ENCODE measurements at regions not wholly inside any gene's neighbourhood (a gene's known extent, or its start where the extent isn't known, plus 50 kb on each side); places are given as distances from the start of the nearest gene placed in this dataset.

DNA sequence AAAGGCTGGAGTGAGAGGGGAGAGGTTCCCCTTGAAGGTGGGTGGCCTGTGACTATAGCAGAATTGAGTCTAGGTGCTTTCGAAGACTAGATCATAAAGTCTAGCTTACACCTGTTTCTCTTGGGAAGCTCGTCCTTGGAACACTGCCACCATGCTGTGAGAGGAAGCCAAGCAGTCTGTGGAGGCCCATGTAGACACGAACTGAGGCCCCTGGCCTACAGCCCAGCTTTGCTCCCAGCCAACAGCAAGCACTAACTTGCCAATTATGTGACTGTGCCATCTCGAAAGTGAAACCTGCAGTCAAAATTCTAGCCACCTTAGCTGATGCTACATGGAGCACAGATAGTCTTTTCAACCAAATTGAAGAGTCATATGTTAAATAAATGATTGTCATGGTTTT lies 190.5 kb upstream of the NECTIN3 start (continued):
- TF ChIP-seq, protein P1, sequence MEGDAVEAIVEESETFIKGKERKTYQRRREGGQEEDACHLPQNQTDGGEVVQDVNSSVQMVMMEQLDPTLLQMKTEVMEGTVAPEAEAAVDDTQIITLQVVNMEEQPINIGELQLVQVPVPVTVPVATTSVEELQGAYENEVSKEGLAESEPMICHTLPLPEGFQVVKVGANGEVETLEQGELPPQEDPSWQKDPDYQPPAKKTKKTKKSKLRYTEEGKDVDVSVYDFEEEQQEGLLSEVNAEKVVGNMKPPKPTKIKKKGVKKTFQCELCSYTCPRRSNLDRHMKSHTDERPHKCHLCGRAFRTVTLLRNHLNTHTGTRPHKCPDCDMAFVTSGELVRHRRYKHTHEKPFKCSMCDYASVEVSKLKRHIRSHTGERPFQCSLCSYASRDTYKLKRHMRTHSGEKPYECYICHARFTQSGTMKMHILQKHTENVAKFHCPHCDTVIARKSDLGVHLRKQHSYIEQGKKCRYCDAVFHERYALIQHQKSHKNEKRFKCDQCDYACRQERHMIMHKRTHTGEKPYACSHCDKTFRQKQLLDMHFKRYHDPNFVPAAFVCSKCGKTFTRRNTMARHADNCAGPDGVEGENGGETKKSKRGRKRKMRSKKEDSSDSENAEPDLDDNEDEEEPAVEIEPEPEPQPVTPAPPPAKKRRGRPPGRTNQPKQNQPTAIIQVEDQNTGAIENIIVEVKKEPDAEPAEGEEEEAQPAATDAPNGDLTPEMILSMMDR (IDR thresholded peaks at IDR 0.05 in 2 of 3, conservative IDR thresholded peaks at IDR 0.05 in 1 of 3; ENCODE audit: control insufficient read depth in 2 of 3, extremely low read depth in 1 of 3, insufficient read depth in 1 of 3, low read depth in 3 of 3, low read length in 3 of 3) = peak in 2 of 3 experiments; percentile 22 to 23; a peak in 1 of 6 replicates
- no peak for TF ChIP-seq PML (IDR thresholded peaks at IDR 0.05; ENCODE audit: low read length)

DNA sequence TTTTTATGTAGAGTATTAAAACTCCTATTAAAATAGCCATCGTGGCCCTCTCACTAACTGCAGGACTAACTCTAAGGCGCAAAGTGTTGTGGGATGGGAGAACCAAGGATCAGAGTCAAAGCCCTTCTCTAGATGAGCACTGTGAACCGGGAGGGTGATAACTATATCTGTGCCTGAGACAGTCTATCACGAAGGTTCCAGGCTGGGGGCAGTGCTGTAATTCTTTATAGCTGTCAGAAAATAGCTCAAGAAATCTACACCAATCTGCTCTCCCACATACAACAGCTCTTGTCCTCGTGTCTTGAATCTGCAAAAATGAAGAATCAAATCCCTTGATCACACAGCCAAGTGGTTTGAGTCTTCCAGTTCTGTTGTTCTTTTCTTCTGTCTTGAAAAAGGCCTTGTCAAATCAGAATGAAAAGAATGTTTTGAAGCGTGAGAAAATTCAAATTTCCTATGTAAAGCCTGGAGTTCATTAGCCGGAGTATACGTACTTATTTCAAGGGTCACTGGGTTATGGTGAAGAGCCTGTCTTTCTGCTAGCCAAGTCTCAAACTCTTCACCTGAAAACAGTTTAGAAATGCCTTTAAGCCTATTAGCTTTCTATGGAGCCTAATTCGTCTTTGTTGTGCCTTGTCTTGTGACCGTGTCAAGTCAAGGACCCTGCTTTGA lies 185.3 kb upstream of the NECTIN3 start:
- no peak overlapping the region for H2AFZ ChIP-seq (ENCODE audit: control insufficient read depth, low read depth, low read length)
- H3K4me1 ChIP-seq (ENCODE audit: control insufficient read depth, insufficient read depth, low read length) = no peaks in the 10 kb centered on the region
- ATAC-seq = no peak
- no peak overlapping the region for H3K4me2 ChIP-seq (ENCODE audit: control insufficient read depth, insufficient read depth)
- in situ Hi-C loops (cut with MboI) = no loop called here
- ChIA-PET SMC1A (ENCODE audit: uncharacterized antibody, unreplicated experiment) (interaction anchor here (1.0 to 1.5 kb wide), 3 partner anchors 10 to 24 kb away, joined by 3 read pairs; no protein-coding TSS in a partner anchor), RAD21 (ENCODE audit: unreplicated experiment) (no interaction called here), POLR2A (no interaction called here), CTCF (no interaction called here)
- H3K9ac ChIP-seq (ENCODE audit: control insufficient read depth, insufficient read depth, low read length) = no peak overlapping the region
- H3K27ac ChIP-seq (ENCODE audit: control insufficient read depth, insufficient read depth) = no peak overlapping the region
- no peak for FAIRE-seq
- 33% methylated on average over 10 of the region's 10 CpGs for WGBS (ENCODE audit: insufficient coverage, insufficient replicate concordance, low lambda C conversion rate, missing lambda C conversion rate)
- H3K27me3 ChIP-seq (replicated peaks in 1 of 2; ENCODE audit: control insufficient read depth in 2 of 2, insufficient read depth in 2 of 2, low read length in 1 of 2) = no peaks in the 10 kb centered on the region
- DNase-seq (ENCODE audit: low read depth, low spot score) = no peak
- no peak overlapping the region for H3K4me3 ChIP-seq
- H4K20me1 ChIP-seq (ENCODE audit: control insufficient read depth, insufficient read depth) = no peaks in the 10 kb centered on the region
- no peaks in the 10 kb centered on the region for H3K9me3 ChIP-seq (replicated peaks; ENCODE audit: control insufficient read depth, insufficient read depth, low read length)
- intact Hi-C loops (cut with micrococcal nuclease; ENCODE audit: unreplicated experiment) = no loop called here
- no peaks in the 10 kb centered on the region for H3K79me2 ChIP-seq (ENCODE audit: control insufficient read depth, insufficient read depth, low read length)
- no TSS peak for BruUV-seq (replicated peaks)
- H3K36me3 ChIP-seq (ENCODE audit: control insufficient read depth in 2 of 2, insufficient read depth in 2 of 2, low read length in 1 of 2) = no peaks in the 10 kb centered on the region
- no peak for TF ChIP-seq ZNF24 (IDR thresholded peaks at IDR 0.05)
- TF ChIP-seq TBL1XR1 (IDR thresholded peaks at IDR 0.05; ENCODE audit: low read depth, low read length) = no peak
- TF ChIP-seq IKZF2 (IDR thresholded peaks at IDR 0.05) = no peak
- TF ChIP-seq SUPT20H (IDR thresholded peaks at IDR 0.05; ENCODE audit: borderline replicate concordance, control insufficient read depth, low read depth, low read length) = no peak
- TF ChIP-seq, protein P2, sequence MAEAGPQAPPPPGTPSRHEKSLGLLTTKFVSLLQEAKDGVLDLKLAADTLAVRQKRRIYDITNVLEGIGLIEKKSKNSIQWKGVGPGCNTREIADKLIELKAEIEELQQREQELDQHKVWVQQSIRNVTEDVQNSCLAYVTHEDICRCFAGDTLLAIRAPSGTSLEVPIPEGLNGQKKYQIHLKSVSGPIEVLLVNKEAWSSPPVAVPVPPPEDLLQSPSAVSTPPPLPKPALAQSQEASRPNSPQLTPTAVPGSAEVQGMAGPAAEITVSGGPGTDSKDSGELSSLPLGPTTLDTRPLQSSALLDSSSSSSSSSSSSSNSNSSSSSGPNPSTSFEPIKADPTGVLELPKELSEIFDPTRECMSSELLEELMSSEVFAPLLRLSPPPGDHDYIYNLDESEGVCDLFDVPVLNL (IDR thresholded peaks at IDR 0.05; ENCODE audit: low read depth, low read length) = no peak
- TF ChIP-seq ATF7 (IDR thresholded peaks at IDR 0.05; ENCODE audit: low read depth) = no peak
- TF ChIP-seq MEF2A (IDR thresholded peaks at IDR 0.05; ENCODE audit: insufficient read depth, low read depth, low read length) = no peak
- TF ChIP-seq ZSCAN29 (IDR thresholded peaks at IDR 0.05) = no peak
- TF ChIP-seq HDAC6 (IDR thresholded peaks at IDR 0.05; ENCODE audit: unreplicated experiment) = no peak
- TF ChIP-seq FOXM1 (IDR thresholded peaks at IDR 0.05; ENCODE audit: low read depth, low read length) = no peak
- no peak for TF ChIP-seq SUZ12 (IDR thresholded peaks at IDR 0.05; ENCODE audit: unreplicated experiment)
- TF ChIP-seq, protein P3, sequence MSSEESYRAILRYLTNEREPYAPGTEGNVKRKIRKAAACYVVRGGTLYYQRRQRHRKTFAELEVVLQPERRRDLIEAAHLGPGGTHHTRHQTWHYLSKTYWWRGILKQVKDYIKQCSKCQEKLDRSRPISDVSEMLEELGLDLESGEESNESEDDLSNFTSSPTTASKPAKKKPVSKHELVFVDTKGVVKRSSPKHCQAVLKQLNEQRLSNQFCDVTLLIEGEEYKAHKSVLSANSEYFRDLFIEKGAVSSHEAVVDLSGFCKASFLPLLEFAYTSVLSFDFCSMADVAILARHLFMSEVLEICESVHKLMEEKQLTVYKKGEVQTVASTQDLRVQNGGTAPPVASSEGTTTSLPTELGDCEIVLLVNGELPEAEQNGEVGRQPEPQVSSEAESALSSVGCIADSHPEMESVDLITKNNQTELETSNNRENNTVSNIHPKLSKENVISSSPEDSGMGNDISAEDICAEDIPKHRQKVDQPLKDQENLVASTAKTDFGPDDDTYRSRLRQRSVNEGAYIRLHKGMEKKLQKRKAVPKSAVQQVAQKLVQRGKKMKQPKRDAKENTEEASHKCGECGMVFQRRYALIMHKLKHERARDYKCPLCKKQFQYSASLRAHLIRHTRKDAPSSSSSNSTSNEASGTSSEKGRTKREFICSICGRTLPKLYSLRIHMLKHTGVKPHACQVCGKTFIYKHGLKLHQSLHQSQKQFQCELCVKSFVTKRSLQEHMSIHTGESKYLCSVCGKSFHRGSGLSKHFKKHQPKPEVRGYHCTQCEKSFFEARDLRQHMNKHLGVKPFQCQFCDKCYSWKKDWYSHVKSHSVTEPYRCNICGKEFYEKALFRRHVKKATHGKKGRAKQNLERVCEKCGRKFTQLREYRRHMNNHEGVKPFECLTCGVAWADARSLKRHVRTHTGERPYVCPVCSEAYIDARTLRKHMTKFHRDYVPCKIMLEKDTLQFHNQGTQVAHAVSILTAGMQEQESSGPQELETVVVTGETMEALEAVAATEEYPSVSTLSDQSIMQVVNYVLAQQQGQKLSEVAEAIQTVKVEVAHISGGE (CRISPR knock-in tag; IDR thresholded peaks at IDR 0.05) = no peak
- TF ChIP-seq ZBED1 (IDR thresholded peaks at IDR 0.05; ENCODE audit: borderline replicate concordance) = no peak
- no peak for TF ChIP-seq SIN3A (IDR thresholded peaks at IDR 0.05; ENCODE audit: low read depth, low read length)
- TF ChIP-seq ZNF384 (IDR thresholded peaks at IDR 0.05; ENCODE audit: borderline replicate concordance, low read depth, low read length) = no peak
- TF ChIP-seq BACH1 (IDR thresholded peaks at IDR 0.05; ENCODE audit: borderline replicate concordance) = no peak

Measured in GM12878 (cell line).